Keratinocyte (primary cell): ENCODE measurements at regions not wholly inside any gene's neighbourhood (a gene's known extent, or its start where the extent isn't known, plus 50 kb on each side); places are given as distances from the start of the nearest gene placed in this dataset.

Source experiments
- DNase-seq: peaks from one replicate; pipeline ENCODE4 v3.0.0-alpha.2; 2011; ENCODE audit warnings: low read depth, missing footprints, low spot score
- FAIRE-seq: peaks from 2 replicates; lab custom pipeline; 2011; peaks lifted over from hg19 to GRCh38; lab: Jason Lieb, UNC
- H2AFZ ChIP-seq: 2 replicates; pipeline ENCODE4 v1.6.0; 2012; ENCODE audit warnings: low read length, control low read depth, inconsistent platforms; ENCODE audit not compliant: control insufficient read depth
- H3K27ac ChIP-seq: 2 replicates; pipeline ENCODE4 v1.5.1; 2011; ENCODE audit warnings: low read length; ENCODE audit not compliant: control insufficient read depth, insufficient read depth
- H3K27me3 ChIP-seq: 3 replicates; pipeline ENCODE4 v1.6.0; 2011; ENCODE audit warnings: low read length; ENCODE audit not compliant: control insufficient read depth, insufficient read depth; ENCODE audit errors: extremely low read depth
- H3K36me3 ChIP-seq, 2 experiments: 2 replicates in 1 of 2; 3 replicates in 1 of 2; pipeline ENCODE4 v1.5.1; 2011; ENCODE audit warnings: low read length in 2 of 2, mild to moderate bottlenecking in 1 of 2; ENCODE audit not compliant: control insufficient read depth in 2 of 2, insufficient read depth in 2 of 2; ENCODE audit errors: extremely low read depth in 1 of 2
- H3K4me1 ChIP-seq: 3 replicates; pipeline ENCODE4 v1.5.1; 2011; ENCODE audit warnings: low read length; ENCODE audit not compliant: control insufficient read depth, insufficient read depth; ENCODE audit errors: extremely low read depth
- H3K4me2 ChIP-seq: 3 replicates; pipeline ENCODE4 v1.6.0; 2011; ENCODE audit warnings: low read depth, low read length; ENCODE audit not compliant: control insufficient read depth, insufficient read depth; ENCODE audit errors: extremely low read depth
- H3K4me3 ChIP-seq, 3 experiments: fragments of 200-600 bp in 1 of 3; sonication (generic) in 1 of 3; 2 replicates in 2 of 3; 3 replicates in 1 of 3; pipeline ENCODE4 v1.5.1; 2011 to 2016; ENCODE audit warnings: low read length in 3 of 3, mild to moderate bottlenecking in 3 of 3, control low read depth in 2 of 3, inconsistent platforms in 1 of 3, low read depth in 1 of 3, mixed read lengths in 1 of 3, mixed run types in 1 of 3, moderate library complexity in 1 of 3; ENCODE audit not compliant: control insufficient read depth in 2 of 3, insufficient read depth in 2 of 3; ENCODE audit errors: extremely low read depth in 1 of 3
- H3K79me2 ChIP-seq: 2 replicates; pipeline ENCODE4 v1.6.0; 2012; ENCODE audit warnings: low read length; ENCODE audit not compliant: control insufficient read depth, insufficient read depth
- H3K9ac ChIP-seq: 3 replicates; pipeline ENCODE4 v1.6.0; 2011; ENCODE audit warnings: low read length; ENCODE audit not compliant: control insufficient read depth, insufficient read depth; ENCODE audit errors: extremely low read depth
- H3K9me1 ChIP-seq: 3 replicates; pipeline ENCODE4 v1.6.0; 2011; ENCODE audit warnings: low read length; ENCODE audit not compliant: control insufficient read depth, insufficient read depth; ENCODE audit errors: extremely low read depth
- H3K9me3 ChIP-seq: 2 replicates; pipeline ENCODE4 v1.5.1; 2012; ENCODE audit warnings: low read depth, low read length; ENCODE audit not compliant: control insufficient read depth
- H4K20me1 ChIP-seq: 3 replicates; pipeline ENCODE4 v1.6.0; 2011; ENCODE audit warnings: low read length; ENCODE audit not compliant: control insufficient read depth, insufficient read depth; ENCODE audit errors: extremely low read depth
- EZH2 ChIP-seq: IDR thresholded peaks from one replicate; pipeline ENCODE4 v1.6.1; 2012; ENCODE audit warnings: inconsistent platforms, mild to moderate bottlenecking, low read length, moderate library complexity
- dilution Hi-C: fragments of 300-500 bp; cut with MboI; formaldehyde crosslinking; loops from one replicate; pipeline ENCODE4 v1.7.0; 2020; ENCODE audit warnings: low sequenced_read_pairs; ENCODE audit not compliant: extremely low pct_ligation_motif_present
- TF ChIP-seq, protein P1 (sequence below), 3 experiments: IDR thresholded peaks in 1 of 3; conservative IDR thresholded peaks in 1 of 3; optimal IDR thresholded peaks in 1 of 3; 2 replicates in 2 of 3; 3 replicates in 1 of 3; pipeline versions ENCODE3 to v1.5.1; 2011; ENCODE audit warnings: low read length in 3 of 3, mild to moderate bottlenecking in 3 of 3, moderate library complexity in 2 of 3, control low read depth in 1 of 3, inconsistent platforms in 1 of 3; ENCODE audit not compliant: insufficient read depth in 2 of 3; ENCODE audit errors: extremely low read depth in 1 of 3

DNA sequence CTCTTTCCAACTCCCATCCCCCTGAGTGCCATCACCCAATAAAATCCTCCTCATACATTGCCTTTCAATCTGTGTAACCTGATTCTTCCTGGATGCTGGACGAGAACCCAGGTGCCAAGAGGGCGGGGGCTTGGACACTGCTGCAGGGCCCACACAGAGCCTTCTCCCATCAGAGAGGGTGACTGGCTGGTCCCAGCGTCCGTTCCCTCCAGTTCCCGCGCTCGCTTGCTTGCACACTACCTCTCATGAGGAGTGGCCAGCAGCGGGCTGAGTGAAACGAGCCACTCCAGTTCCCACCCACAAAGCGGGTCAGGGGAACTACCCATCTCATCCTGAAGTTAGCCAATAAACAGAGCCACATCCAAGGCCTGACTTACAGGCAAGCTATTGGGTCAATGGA is 602.6 kb upstream of the ADAMTS16 start:
- Histone ChIP-seq H3K9ac (no peak overlapping the region), H3K79me2 (no peaks in the 10 kb centered on the region), H3K27ac (no peak overlapping the region), H3K9me1 (no peaks in the 10 kb centered on the region), H3K4me2 (no peak overlapping the region), H3K36me3 (no peaks in the 10 kb centered on the region), H2AFZ (no peak overlapping the region), H3K4me3 (no peak overlapping the region), H4K20me1 (no peaks in the 10 kb centered on the region), H3K9me3 (no peaks in the 10 kb centered on the region), H3K4me1 (no peaks in the 10 kb centered on the region), H3K27me3 (no peaks in the 10 kb centered on the region)
- TF ChIP-seq, protein P1, sequence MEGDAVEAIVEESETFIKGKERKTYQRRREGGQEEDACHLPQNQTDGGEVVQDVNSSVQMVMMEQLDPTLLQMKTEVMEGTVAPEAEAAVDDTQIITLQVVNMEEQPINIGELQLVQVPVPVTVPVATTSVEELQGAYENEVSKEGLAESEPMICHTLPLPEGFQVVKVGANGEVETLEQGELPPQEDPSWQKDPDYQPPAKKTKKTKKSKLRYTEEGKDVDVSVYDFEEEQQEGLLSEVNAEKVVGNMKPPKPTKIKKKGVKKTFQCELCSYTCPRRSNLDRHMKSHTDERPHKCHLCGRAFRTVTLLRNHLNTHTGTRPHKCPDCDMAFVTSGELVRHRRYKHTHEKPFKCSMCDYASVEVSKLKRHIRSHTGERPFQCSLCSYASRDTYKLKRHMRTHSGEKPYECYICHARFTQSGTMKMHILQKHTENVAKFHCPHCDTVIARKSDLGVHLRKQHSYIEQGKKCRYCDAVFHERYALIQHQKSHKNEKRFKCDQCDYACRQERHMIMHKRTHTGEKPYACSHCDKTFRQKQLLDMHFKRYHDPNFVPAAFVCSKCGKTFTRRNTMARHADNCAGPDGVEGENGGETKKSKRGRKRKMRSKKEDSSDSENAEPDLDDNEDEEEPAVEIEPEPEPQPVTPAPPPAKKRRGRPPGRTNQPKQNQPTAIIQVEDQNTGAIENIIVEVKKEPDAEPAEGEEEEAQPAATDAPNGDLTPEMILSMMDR (optimal IDR thresholded peaks at IDR 0.05 in 1 of 3, IDR thresholded peaks at IDR 0.05 in 1 of 3, conservative IDR thresholded peaks at IDR 0.05 in 1 of 3; ENCODE audit: extremely low read depth in 1 of 3, insufficient read depth in 2 of 3, low read length in 3 of 3): no peak
- no peak for TF ChIP-seq EZH2
- FAIRE-seq: no peak
- dilution Hi-C loops: no loop called here
- no peak for DNase-seq

DNA sequence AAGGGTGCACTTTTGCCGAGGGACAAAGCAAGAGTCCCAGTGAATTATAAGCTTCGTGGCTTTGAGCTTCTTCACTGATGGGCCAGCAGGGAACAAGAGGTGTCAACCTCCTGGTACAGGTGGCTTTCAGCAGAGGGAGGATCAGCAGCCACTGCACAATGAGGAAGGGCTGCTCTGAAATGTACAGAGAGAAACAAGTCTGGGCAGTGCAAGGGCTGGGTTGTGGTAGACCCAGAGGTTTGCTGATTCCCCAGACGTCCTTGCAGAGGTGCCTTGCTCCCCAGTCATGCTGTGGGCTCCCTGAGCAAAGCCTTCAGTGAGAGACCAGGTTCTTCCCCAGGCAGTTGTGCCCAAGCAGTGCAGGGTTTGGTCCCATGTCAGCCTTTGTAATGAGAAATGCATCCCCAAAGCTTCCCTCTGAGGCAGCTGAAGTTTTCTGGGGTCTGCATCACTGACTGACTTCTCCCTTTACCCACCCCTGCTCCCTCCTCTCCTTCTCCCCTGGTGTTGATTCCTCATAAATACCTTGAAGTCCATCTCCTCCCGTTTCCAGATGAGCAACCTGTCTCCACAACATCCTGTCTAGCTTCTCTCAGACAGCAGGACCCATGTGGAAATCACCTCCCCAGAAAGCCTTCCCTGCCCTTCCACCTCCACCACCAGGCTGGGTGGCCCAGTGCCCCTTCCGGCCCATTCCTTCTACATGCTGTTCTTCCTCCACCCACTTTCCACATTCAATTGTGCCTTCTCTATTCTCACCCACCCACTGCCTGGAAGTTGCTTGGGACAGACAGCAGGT is 599.6 kb upstream of the ADAMTS16 start:
- no peak overlapping the region for H3K9ac ChIP-seq
- H4K20me1 ChIP-seq: no peaks in the 10 kb centered on the region
- H3K79me2 ChIP-seq: no peaks in the 10 kb centered on the region
- TF ChIP-seq, protein P1 (optimal IDR thresholded peaks at IDR 0.05 in 1 of 3, IDR thresholded peaks at IDR 0.05 in 1 of 3, conservative IDR thresholded peaks at IDR 0.05 in 1 of 3; ENCODE audit: extremely low read depth in 1 of 3, insufficient read depth in 2 of 3, low read length in 3 of 3): no peak
- TF ChIP-seq EZH2: no peak
- no peaks in the 10 kb centered on the region for H3K4me1 ChIP-seq
- no peaks in the 10 kb centered on the region for H3K36me3 ChIP-seq
- DNase-seq: no peak
- FAIRE-seq: no peak
- dilution Hi-C loops: no loop called here
- H3K9me1 ChIP-seq: no peaks in the 10 kb centered on the region
- H2AFZ ChIP-seq: no peak overlapping the region
- no peak overlapping the region for H3K27ac ChIP-seq
- H3K27me3 ChIP-seq: peaks cover 3% of the 10 kb centered on the region
- H3K4me2 ChIP-seq: no peak overlapping the region
- H3K4me3 ChIP-seq: no peak overlapping the region
- no peaks in the 10 kb centered on the region for H3K9me3 ChIP-seq
